Activated B cell treated with CpG ODN at 0.5 μM for 24 hours (primary cell): ENCODE measurements at regions not wholly inside any gene's neighbourhood (a gene's known extent, or its start where the extent isn't known, plus 50 kb on each side); places are given as distances from the start of the nearest gene placed in this dataset.

Experiments
- ATAC-seq: fragments of 200-7000 bp; cut with Tn5 transposase; one replicate; pipeline ENCODE4 v1.10.0; 2021; ENCODE audit warnings: low read depth, mild to moderate bottlenecking, moderate library complexity
- CTCF ChIA-PET: fragments of 350-600 bp; sonication (Branson Sonifier 250); formaldehyde crosslinking; loops from one replicate; lab custom pipeline; 2021; ENCODE audit warnings: antibody characterized with exemption; lab: Charles Lee
- POLR2A ChIA-PET: fragments of 350-600 bp; sonication (Branson Sonifier 250); formaldehyde crosslinking; loops from one replicate; lab custom pipeline; 2021; ENCODE audit warnings: antibody characterized with exemption; lab: Charles Lee
- DNase-seq: peaks from one replicate; pipeline ENCODE4 v3.0.0; 2022
- H3K27ac Mint-ChIP-seq: one replicate; pipeline ENCODE4 v1.8.0; 2020; ENCODE audit warnings: mixed read lengths
- H3K27me3 Mint-ChIP-seq: one replicate; pipeline ENCODE4 v1.8.0; 2021; ENCODE audit warnings: mixed read lengths
- H3K36me3 Mint-ChIP-seq: one replicate; pipeline ENCODE4 v1.8.0; 2021; ENCODE audit warnings: low read depth, mixed read lengths
- H3K4me1 Mint-ChIP-seq: one replicate; pipeline ENCODE4 v1.8.0; 2021; ENCODE audit warnings: mixed read lengths
- H3K4me3 Mint-ChIP-seq: one replicate; pipeline ENCODE4 v1.8.0; 2020; ENCODE audit warnings: mild to moderate bottlenecking, mixed read lengths
- H3K9me3 Mint-ChIP-seq: one replicate; pipeline ENCODE4 v1.8.0; 2020; ENCODE audit warnings: mixed read lengths
- intact Hi-C: fragments of 100-400 bp; cut with micrococcal nuclease; formaldehyde crosslinking; loops from one replicate; pipeline ENCODE4 v1.15.1; 2024
- TF ChIP-seq, protein P1 (sequence below): fragments of 200-600 bp; IDR thresholded peaks from one replicate; pipeline ENCODE4 v1.8.0; 2022; ENCODE audit warnings: antibody characterized with exemption, mild to moderate bottlenecking

DNA sequence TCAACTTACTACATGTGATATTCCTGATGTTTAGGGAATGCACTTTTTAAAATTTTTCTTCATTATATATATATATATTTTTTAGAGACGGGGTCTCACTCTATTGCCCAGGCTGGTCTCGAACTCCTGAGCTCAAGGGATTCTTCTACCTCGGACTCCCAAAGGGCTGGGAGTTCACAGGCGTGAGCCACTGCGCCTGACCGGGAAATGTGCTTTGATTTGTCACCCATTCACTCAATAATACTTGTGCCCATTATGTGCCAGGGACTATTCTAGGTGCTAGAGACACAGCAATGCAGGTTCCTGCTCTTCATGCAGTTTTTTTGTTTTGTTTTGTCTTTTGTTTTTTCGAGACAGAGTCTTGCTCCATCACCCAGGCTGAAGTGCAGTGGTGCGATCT, 56.1 kb upstream of the INCENP start:
- no peaks in the 10 kb centered on the region for H3K36me3 Mint-ChIP-seq
- DNase-seq (no peak), ATAC-seq (no peak)
- ChIA-PET POLR2A (no interaction called here), CTCF (interaction anchor here (0.9 kb wide), 1 partner anchor 169 kb away, joined by 3 read pairs; no protein-coding TSS in a partner anchor)
- H3K9me3 Mint-ChIP-seq = no peaks in the 10 kb centered on the region
- no peak overlapping the region for H3K27ac Mint-ChIP-seq
- H3K4me1 Mint-ChIP-seq = no peaks in the 10 kb centered on the region
- TF ChIP-seq, protein P1, sequence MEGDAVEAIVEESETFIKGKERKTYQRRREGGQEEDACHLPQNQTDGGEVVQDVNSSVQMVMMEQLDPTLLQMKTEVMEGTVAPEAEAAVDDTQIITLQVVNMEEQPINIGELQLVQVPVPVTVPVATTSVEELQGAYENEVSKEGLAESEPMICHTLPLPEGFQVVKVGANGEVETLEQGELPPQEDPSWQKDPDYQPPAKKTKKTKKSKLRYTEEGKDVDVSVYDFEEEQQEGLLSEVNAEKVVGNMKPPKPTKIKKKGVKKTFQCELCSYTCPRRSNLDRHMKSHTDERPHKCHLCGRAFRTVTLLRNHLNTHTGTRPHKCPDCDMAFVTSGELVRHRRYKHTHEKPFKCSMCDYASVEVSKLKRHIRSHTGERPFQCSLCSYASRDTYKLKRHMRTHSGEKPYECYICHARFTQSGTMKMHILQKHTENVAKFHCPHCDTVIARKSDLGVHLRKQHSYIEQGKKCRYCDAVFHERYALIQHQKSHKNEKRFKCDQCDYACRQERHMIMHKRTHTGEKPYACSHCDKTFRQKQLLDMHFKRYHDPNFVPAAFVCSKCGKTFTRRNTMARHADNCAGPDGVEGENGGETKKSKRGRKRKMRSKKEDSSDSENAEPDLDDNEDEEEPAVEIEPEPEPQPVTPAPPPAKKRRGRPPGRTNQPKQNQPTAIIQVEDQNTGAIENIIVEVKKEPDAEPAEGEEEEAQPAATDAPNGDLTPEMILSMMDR = no peak
- intact Hi-C loops = no loop called here
- no peak overlapping the region for H3K4me3 Mint-ChIP-seq
- peaks cover 6% of the 10 kb centered on the region for H3K27me3 Mint-ChIP-seq

- H3K4me1 Mint-ChIP-seq = no peaks in the 10 kb centered on the region
- peaks cover 6% of the 10 kb centered on the region for H3K27me3 Mint-ChIP-seq
- DNase-seq (no peak), ATAC-seq (no peak)
- ChIA-PET POLR2A (no interaction called here), CTCF (interaction anchor here (1.2 kb wide), 1 partner anchor 165 kb away, joined by 5 read pairs; no protein-coding TSS in a partner anchor)
- H3K27ac Mint-ChIP-seq = no peak overlapping the region
- TF ChIP-seq, protein P1 = no peak
- no peaks in the 10 kb centered on the region for H3K36me3 Mint-ChIP-seq
- intact Hi-C loops = no loop called here
- no peak overlapping the region for H3K4me3 Mint-ChIP-seq
- H3K9me3 Mint-ChIP-seq = no peaks in the 10 kb centered on the region
These were observed 59.6 kb upstream of the INCENP start for GRCh38 chr11:62064221-62064620.

DNA sequence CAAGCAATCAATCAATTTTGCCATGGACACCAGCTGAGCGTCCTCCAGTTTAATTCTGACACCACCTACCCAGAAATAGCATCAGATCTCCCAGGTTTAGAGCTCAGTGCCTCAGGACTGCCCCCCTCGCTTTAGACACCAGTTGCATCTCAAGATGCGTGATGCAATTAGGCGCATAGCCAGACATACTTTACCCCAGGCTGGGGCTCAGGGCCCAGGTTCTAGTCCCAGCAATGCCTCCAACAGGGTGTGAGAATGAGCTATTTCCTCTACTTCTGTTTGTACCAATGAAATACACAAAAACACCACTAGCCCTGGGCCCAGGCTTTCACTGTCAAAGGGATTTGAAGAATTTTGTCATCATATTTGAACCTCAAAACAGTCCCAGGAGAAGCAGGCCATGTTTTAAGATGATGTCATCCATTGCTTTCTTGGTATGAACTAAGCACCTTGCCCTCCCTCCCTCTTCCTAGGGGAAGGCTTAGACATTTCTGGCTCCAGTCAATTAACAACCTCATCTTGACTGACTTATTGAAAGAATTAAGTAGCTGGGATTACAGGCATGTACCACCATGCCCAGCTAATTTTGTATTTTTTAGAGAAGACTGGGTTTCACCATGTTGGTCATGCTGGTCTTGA, 61.5 kb upstream of the INCENP start:
- H3K9me3 Mint-ChIP-seq = no peaks in the 10 kb centered on the region
- H3K27ac Mint-ChIP-seq = no peak overlapping the region
- TF ChIP-seq, protein P1 = no peak
- no peak for DNase-seq
- peaks cover 3% of the 10 kb centered on the region for H3K27me3 Mint-ChIP-seq
- no peaks in the 10 kb centered on the region for H3K4me1 Mint-ChIP-seq
- no peak overlapping the region for H3K4me3 Mint-ChIP-seq
- POLR2A ChIA-PET = interaction anchor here (0.6 kb wide), 1 partner anchor 265 kb away, joined by 3 read pairs; no protein-coding TSS in a partner anchor
- intact Hi-C loops = no loop called here
- no peaks in the 10 kb centered on the region for H3K36me3 Mint-ChIP-seq
- CTCF ChIA-PET = interaction anchor here (1.5 kb wide), 1 partner anchor 19 kb away, joined by 4 read pairs; no protein-coding TSS in a partner anchor
- ATAC-seq = no peak

GRCh38 chr11:62061356-62062222, 62.2 kb upstream of the INCENP start:
- peaks cover 3% of the 10 kb centered on the region for H3K27me3 Mint-ChIP-seq
- intact Hi-C loops = no loop called here
- POLR2A ChIA-PET = no interaction called here
- CTCF ChIA-PET = no interaction called here
- DNase-seq (no peak), ATAC-seq (no peak)
- no peak overlapping the region for H3K27ac Mint-ChIP-seq
- TF ChIP-seq, protein P1 = no peak
- H3K4me1 Mint-ChIP-seq = no peaks in the 10 kb centered on the region
- no peaks in the 10 kb centered on the region for H3K36me3 Mint-ChIP-seq
- H3K9me3 Mint-ChIP-seq = no peaks in the 10 kb centered on the region
- no peak overlapping the region for H3K4me3 Mint-ChIP-seq

- no peaks in the 10 kb centered on the region for H3K36me3 Mint-ChIP-seq
- CTCF ChIA-PET = interaction anchor here (1.3 to 1.4 kb wide), 2 partner anchors 25 to 260 kb away, joined by 3 to 4 read pairs; no protein-coding TSS in a partner anchor
- DNase-seq = no peak
- ATAC-seq = no peak
- POLR2A ChIA-PET = no interaction called here
- H3K27ac Mint-ChIP-seq = no peak overlapping the region
- TF ChIP-seq, protein P1 = no peak
- H3K4me1 Mint-ChIP-seq = no peaks in the 10 kb centered on the region
- H3K4me3 Mint-ChIP-seq = no peak overlapping the region
- intact Hi-C loops = no loop called here
- H3K27me3 Mint-ChIP-seq = peaks cover 13% of the 10 kb centered on the region
- H3K9me3 Mint-ChIP-seq = no peaks in the 10 kb centered on the region
These were observed 66.7 kb upstream of the INCENP start for GRCh38 chr11:62057069-62057468.
